ENCODE measurements at regions not wholly inside any gene's neighbourhood (a gene's known extent, or its start where the extent isn't known, plus 50 kb on each side); places are given as distances from the start of the nearest gene placed in this dataset.

DNA sequence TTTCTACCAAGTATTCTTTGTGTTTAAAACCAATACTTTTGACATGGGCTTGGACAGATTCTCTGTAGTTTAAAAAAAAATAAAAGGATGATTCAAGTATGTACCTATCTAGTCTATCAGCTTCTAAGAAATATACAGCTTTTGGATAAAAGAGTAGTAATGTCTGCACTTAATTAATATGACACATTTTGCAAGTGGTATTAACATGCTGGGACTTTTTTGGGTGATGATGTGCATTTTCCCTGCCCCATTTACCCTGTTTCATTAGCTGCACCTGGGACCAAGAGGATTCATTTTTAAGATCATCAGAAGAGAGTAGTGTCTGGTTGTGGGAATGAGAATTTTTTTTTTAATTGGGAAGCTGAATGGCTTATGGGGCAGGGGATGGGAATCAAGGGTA lies 236.2 kb upstream of the KLF14 start:
- TF ChIP-seq, protein P1, sequence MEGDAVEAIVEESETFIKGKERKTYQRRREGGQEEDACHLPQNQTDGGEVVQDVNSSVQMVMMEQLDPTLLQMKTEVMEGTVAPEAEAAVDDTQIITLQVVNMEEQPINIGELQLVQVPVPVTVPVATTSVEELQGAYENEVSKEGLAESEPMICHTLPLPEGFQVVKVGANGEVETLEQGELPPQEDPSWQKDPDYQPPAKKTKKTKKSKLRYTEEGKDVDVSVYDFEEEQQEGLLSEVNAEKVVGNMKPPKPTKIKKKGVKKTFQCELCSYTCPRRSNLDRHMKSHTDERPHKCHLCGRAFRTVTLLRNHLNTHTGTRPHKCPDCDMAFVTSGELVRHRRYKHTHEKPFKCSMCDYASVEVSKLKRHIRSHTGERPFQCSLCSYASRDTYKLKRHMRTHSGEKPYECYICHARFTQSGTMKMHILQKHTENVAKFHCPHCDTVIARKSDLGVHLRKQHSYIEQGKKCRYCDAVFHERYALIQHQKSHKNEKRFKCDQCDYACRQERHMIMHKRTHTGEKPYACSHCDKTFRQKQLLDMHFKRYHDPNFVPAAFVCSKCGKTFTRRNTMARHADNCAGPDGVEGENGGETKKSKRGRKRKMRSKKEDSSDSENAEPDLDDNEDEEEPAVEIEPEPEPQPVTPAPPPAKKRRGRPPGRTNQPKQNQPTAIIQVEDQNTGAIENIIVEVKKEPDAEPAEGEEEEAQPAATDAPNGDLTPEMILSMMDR (IDR thresholded peaks at IDR 0.05): no peak
- TF ChIP-seq POLR2A (IDR thresholded peaks at IDR 0.05): no peak
